Suprapubic skin (tissue), 4 donors: ENCODE measurements at regions not wholly inside any gene's neighbourhood (a gene's known extent, or its start where the extent isn't known, plus 50 kb on each side); places are given as distances from the start of the nearest gene placed in this dataset.

Source experiments
- DNase-seq, 2 donors: peaks; one replicate each; pipeline ENCODE4 v3.0.0-alpha.2; 2019; ENCODE audit warnings: low spot score in 2 of 2
- H3K27ac ChIP-seq: fragments of 200-600 bp; sonication (generic); one replicate; pipeline ENCODE4 v1.5.1; 2019
- H3K27me3 ChIP-seq: fragments of 200-600 bp; sonication (generic); one replicate; pipeline ENCODE4 v1.5.1; 2019
- H3K36me3 ChIP-seq: fragments of 200-600 bp; sonication (generic); one replicate; pipeline ENCODE4 v1.5.1; 2019
- H3K4me1 ChIP-seq: fragments of 200-600 bp; sonication (generic); one replicate; pipeline ENCODE4 v1.5.1; 2019
- H3K4me3 ChIP-seq: fragments of 200-600 bp; sonication (generic); one replicate; pipeline ENCODE4 v1.5.1; 2019; ENCODE audit warnings: mild to moderate bottlenecking
- H3K9me3 ChIP-seq: fragments of 200-600 bp; sonication (generic); one replicate; pipeline ENCODE4 v1.5.1; 2019
- EP300 ChIP-seq: sonication (generic); formaldehyde crosslinking; IDR thresholded peaks from one replicate; pipeline ENCODE4 v1.6.1; 2017; ENCODE audit warnings: antibody characterized with exemption
- POLR2A ChIP-seq, 2 donors: fragments of 450-650 bp; IDR thresholded peaks; one replicate each; pipeline ENCODE4 v1.6.1; 2017; ENCODE audit warnings: antibody characterized with exemption in 2 of 2, mild to moderate bottlenecking in 2 of 2, moderate library complexity in 2 of 2
- POLR2AphosphoS5 ChIP-seq, 3 donors: sonication (generic); formaldehyde crosslinking; IDR thresholded peaks; one replicate each; pipeline ENCODE4 v1.6.1; 2017; ENCODE audit warnings: antibody characterized with exemption in 3 of 3
- WGBS: methylation state at CpG from one replicate; pipeline ENCODE4 v1.1.5; 2018; 5-methylcytosine and 5-hydroxymethylcytosine counted together
- TF ChIP-seq, protein P1 (sequence below), 2 donors: fragments of 200-600 bp in 1 of 2; fragments of 450-650 bp in 1 of 2; sonication (generic) in 1 of 2; IDR thresholded peaks; one replicate each; pipeline ENCODE4 v1.5.1; 2016 to 2019; ENCODE audit warnings: antibody characterized with exemption in 2 of 2, mild to moderate bottlenecking in 1 of 2, moderate library complexity in 1 of 2

GRCh38 chr6:22445946-22446345 is 123.4 kb upstream of the HDGFL1 start:
- Histone ChIP-seq H3K27ac (no peak overlapping the region), H3K27me3 (no peaks in the 10 kb centered on the region), H3K36me3 (no peaks in the 10 kb centered on the region), H3K4me3 (no peak overlapping the region), H3K9me3 (no peaks in the 10 kb centered on the region), H3K4me1 (peaks cover 2% of the 10 kb centered on the region)
- no peak for DNase-seq
- TF ChIP-seq, protein P1, sequence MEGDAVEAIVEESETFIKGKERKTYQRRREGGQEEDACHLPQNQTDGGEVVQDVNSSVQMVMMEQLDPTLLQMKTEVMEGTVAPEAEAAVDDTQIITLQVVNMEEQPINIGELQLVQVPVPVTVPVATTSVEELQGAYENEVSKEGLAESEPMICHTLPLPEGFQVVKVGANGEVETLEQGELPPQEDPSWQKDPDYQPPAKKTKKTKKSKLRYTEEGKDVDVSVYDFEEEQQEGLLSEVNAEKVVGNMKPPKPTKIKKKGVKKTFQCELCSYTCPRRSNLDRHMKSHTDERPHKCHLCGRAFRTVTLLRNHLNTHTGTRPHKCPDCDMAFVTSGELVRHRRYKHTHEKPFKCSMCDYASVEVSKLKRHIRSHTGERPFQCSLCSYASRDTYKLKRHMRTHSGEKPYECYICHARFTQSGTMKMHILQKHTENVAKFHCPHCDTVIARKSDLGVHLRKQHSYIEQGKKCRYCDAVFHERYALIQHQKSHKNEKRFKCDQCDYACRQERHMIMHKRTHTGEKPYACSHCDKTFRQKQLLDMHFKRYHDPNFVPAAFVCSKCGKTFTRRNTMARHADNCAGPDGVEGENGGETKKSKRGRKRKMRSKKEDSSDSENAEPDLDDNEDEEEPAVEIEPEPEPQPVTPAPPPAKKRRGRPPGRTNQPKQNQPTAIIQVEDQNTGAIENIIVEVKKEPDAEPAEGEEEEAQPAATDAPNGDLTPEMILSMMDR (IDR thresholded peaks at IDR 0.05): no peak
- TF ChIP-seq POLR2AphosphoS5 (IDR thresholded peaks at IDR 0.05) (no peak), EP300 (no peak), POLR2A (IDR thresholded peaks at IDR 0.05) (no peak)
- 72% methylated on average over 2 of the region's 2 CpGs for WGBS

DNA sequence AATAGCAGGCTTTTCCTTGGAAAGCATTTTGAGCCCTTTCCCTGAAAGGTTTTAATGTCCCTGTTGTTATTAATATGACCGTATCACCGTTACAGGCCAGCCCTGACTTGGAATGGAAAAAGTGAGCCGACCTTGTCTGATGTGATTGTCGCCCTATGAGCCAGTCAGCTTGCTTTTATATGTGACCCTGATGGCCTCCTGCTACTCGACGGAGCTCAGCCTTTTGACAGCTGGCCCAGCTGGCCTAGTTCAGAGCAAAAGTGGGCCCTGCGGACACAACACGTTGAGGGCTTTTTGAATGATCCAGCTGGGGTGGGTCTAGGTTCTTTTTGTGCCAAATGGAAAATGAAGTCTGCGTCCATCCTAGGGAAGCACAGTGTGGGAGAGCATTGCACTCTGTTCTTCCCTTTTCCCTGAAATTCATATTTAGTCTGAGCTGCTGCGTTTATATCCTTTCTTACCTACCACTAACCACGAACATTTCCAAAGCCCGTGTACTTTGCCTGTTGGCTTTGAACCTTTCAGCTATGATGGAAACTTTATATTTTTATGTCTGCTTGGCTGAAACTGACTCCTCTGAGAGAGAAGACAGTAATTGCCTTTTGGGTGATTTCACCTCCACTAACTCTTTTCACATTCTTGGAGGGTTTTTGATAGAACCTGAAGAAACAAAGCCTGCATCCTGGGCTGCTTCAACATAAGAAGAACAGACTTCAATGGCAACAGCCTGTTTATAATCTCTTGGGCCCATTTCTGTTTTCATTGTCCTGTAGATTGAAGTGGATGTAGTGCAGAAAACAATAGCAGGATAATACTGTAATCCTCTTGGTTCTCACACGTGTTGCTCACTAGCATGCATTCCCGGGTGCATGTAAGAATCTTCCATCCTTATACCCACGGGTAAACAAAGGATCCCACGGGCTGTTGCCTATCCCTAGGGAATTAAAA is 121.8 kb upstream of the HDGFL1 start:
- Histone ChIP-seq H3K36me3 (no peaks in the 10 kb centered on the region), H3K27me3 (no peaks in the 10 kb centered on the region), H3K9me3 (no peaks in the 10 kb centered on the region), H3K4me1 (peaks cover 2% of the 10 kb centered on the region), H3K4me3 (no peak overlapping the region), H3K27ac (no peak overlapping the region)
- WGBS: 64% methylated on average over 16 of the region's 16 CpGs
- TF ChIP-seq EP300 (no peak), POLR2AphosphoS5 (IDR thresholded peaks at IDR 0.05) (no peak), POLR2A (IDR thresholded peaks at IDR 0.05) (no peak)
- TF ChIP-seq, protein P1 (IDR thresholded peaks at IDR 0.05): no peak
- DNase-seq: no peak

GRCh38 chr6:22448291-22448711 is 121.1 kb upstream of the HDGFL1 start:
- H3K4me3 ChIP-seq: no peak overlapping the region
- no peak for DNase-seq
- H3K27ac ChIP-seq: no peak overlapping the region
- no peaks in the 10 kb centered on the region for H3K9me3 ChIP-seq
- TF ChIP-seq POLR2A (IDR thresholded peaks at IDR 0.05): no peak
- no peak for TF ChIP-seq POLR2AphosphoS5 (IDR thresholded peaks at IDR 0.05)
- TF ChIP-seq, protein P1 (IDR thresholded peaks at IDR 0.05): no peak
- no peak for TF ChIP-seq EP300
- H3K36me3 ChIP-seq: no peaks in the 10 kb centered on the region
- 73% methylated on average over 6 of the region's 6 CpGs for WGBS
- no peaks in the 10 kb centered on the region for H3K27me3 ChIP-seq
- no peaks in the 10 kb centered on the region for H3K4me1 ChIP-seq

DNA sequence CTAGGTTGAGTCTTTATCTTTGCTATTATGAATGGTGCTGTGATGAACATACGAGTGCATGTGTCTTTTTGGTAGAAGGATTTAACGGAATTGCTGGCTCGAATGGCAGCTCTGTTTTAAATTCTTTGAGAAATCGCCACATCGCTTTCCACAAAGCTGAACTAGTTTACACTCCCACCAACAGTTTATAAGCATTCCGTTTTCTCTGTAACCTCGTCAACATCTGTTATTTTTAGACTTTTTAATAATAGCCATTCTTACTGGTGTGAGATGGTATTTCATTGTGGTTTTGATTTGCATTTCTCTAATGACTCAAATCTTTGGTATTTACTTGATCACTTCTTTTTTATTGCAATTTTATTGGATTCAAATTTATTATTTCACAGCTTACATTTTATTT is 117.4 kb upstream of the HDGFL1 start:
- 69% methylated on average over 7 of the region's 7 CpGs for WGBS
- no peak overlapping the region for H3K27ac ChIP-seq
- TF ChIP-seq EP300 (no peak), POLR2AphosphoS5 (IDR thresholded peaks at IDR 0.05) (no peak)
- no peaks in the 10 kb centered on the region for H3K36me3 ChIP-seq
- DNase-seq: no peak
- H3K4me3 ChIP-seq: no peak overlapping the region
- H3K27me3 ChIP-seq: no peaks in the 10 kb centered on the region
- H3K9me3 ChIP-seq: no peaks in the 10 kb centered on the region
- H3K4me1 ChIP-seq: no peaks in the 10 kb centered on the region

DNA sequence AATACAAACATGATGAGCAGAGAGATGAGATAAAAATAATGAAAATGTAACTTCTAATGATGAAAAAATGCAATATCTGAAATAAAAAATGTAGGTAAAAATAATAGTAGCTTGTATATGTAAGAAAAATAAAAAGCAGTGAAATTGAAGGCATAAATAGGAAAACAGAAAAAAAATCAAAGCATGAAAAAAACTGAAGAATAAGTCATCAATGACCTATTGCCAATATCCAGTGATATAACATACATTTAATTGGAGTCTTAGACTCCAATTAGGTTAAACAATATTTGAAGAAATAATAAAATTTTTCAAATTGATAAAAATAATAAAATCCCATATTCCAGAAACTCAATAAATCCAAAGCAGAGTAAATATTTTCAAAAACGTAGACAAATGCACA is 114.0 kb upstream of the HDGFL1 start:
- no peaks in the 10 kb centered on the region for H3K27me3 ChIP-seq
- no peaks in the 10 kb centered on the region for H3K36me3 ChIP-seq
- no peak overlapping the region for H3K27ac ChIP-seq
- no peaks in the 10 kb centered on the region for H3K4me1 ChIP-seq
- no peak for DNase-seq
- TF ChIP-seq POLR2A (IDR thresholded peaks at IDR 0.05): no peak
- TF ChIP-seq EP300: no peak
- TF ChIP-seq, protein P1 (IDR thresholded peaks at IDR 0.05): no peak
- no peak for TF ChIP-seq POLR2AphosphoS5 (IDR thresholded peaks at IDR 0.05)
- WGBS: 83% methylated on average over 1 of the region's 1 CpG
- H3K9me3 ChIP-seq: no peaks in the 10 kb centered on the region
- no peak overlapping the region for H3K4me3 ChIP-seq
